CD4-positive, alpha-beta memory T cell (primary cell): ENCODE measurements at regions not wholly inside any gene's neighbourhood (a gene's known extent, or its start where the extent isn't known, plus 50 kb on each side); places are given as distances from the start of the nearest gene placed in this dataset.

Experiments used
- CTCF ChIA-PET: fragments of 350-600 bp; sonication (Branson Sonifier 250); formaldehyde crosslinking; loops from one replicate; lab custom pipeline; 2021; ENCODE audit warnings: inconsistent platforms; ENCODE audit not compliant: partially characterized antibody; lab: Charles Lee
- POLR2A ChIA-PET: fragments of 350-600 bp; sonication (Branson Sonifier 250); formaldehyde crosslinking; loops from one replicate; lab custom pipeline; 2021; ENCODE audit not compliant: partially characterized antibody; lab: Charles Lee
- DNase-seq, 5 donors: peaks; one replicate each; pipeline versions ENCODE4 v3.0.0 to v3.0.0-alpha.2; 2020 to 2022; ENCODE audit warnings: mixed read lengths in 1 of 5
- H3K27ac ChIP-seq: one replicate; pipeline ENCODE4 v1.7.0; 2013; ENCODE audit warnings: low read depth, low read length
- H3K27me3 ChIP-seq: 2 replicates; pipeline ENCODE4 v1.7.0; 2013; ENCODE audit warnings: mild to moderate bottlenecking, low read length, moderate library complexity; ENCODE audit not compliant: insufficient read depth
- H3K36me3 ChIP-seq: 2 replicates; pipeline ENCODE4 v1.7.0; 2013; ENCODE audit warnings: mild to moderate bottlenecking, low read length, moderate library complexity; ENCODE audit not compliant: insufficient read depth
- H3K4me1 ChIP-seq: 2 replicates; pipeline ENCODE4 v1.7.0; 2013; ENCODE audit warnings: mild to moderate bottlenecking, low read length, moderate library complexity; ENCODE audit not compliant: insufficient read depth
- H3K4me3 ChIP-seq, 2 donors: one replicate each; pipeline ENCODE4 v1.7.0; 2013; ENCODE audit warnings: low read length in 2 of 2, mild to moderate bottlenecking in 1 of 2
- H3K9me3 ChIP-seq, 2 donors: one replicate each; pipeline ENCODE4 v1.7.0; 2013; ENCODE audit warnings: low read length in 2 of 2, control low read depth in 1 of 2; ENCODE audit not compliant: control insufficient read depth in 1 of 2
- H3K27ac Mint-ChIP-seq, 7 donors: one replicate each; pipeline ENCODE4 v1.8.0; 2020 to 2021; ENCODE audit warnings: mixed read lengths in 7 of 7, mild to moderate bottlenecking in 6 of 7, inconsistent platforms in 3 of 7, moderate library complexity in 3 of 7
- H3K27me3 Mint-ChIP-seq, 2 donors: one replicate each; pipeline ENCODE4 v1.8.0; 2020 to 2021; ENCODE audit warnings: mixed read lengths in 2 of 2
- H3K36me3 Mint-ChIP-seq, 2 donors: one replicate each; pipeline ENCODE4 v1.8.0; 2020 to 2021; ENCODE audit warnings: mixed read lengths in 2 of 2, inconsistent platforms in 1 of 2, mild to moderate bottlenecking in 1 of 2
- H3K4me1 Mint-ChIP-seq, 4 donors: one replicate each; pipeline ENCODE4 v1.8.0; 2020 to 2021; ENCODE audit warnings: mixed read lengths in 4 of 4, mild to moderate bottlenecking in 1 of 4
- H3K4me3 Mint-ChIP-seq, 8 donors: one replicate each; pipeline ENCODE4 v1.8.0; 2020 to 2021; ENCODE audit warnings: mixed read lengths in 8 of 8, mild to moderate bottlenecking in 7 of 8, moderate library complexity in 6 of 8, inconsistent platforms in 3 of 8
- H3K9me3 Mint-ChIP-seq, 8 donors: one replicate each; pipeline ENCODE4 v1.8.0; 2020 to 2021; ENCODE audit warnings: mixed read lengths in 8 of 8, mild to moderate bottlenecking in 5 of 8, inconsistent platforms in 3 of 8, moderate library complexity in 1 of 8
- intact Hi-C: fragments of 100-400 bp; cut with micrococcal nuclease; formaldehyde crosslinking; loops from one replicate; pipeline ENCODE4 v1.15.1; 2023

GRCh38 chr13:79229761-79230160 lies 176.3 kb downstream of the RBM26 start:
- Histone ChIP-seq H3K27ac (no peak overlapping the region), H3K4me3 (no peak overlapping the region), H3K4me1 (no peaks in the 10 kb centered on the region), H3K27me3 (no peaks in the 10 kb centered on the region), H3K36me3 (no peaks in the 10 kb centered on the region), H3K9me3 (no peaks in the 10 kb centered on the region)
- peaks cover 5 to 8% of the 10 kb centered on the region in 2 donors for H3K27me3 Mint-ChIP-seq
- H3K4me1 Mint-ChIP-seq, result no peaks in the 10 kb centered on the region
- H3K27ac Mint-ChIP-seq, result no peak overlapping the region
- ChIA-PET POLR2A (no interaction called here), CTCF (no interaction called here)
- H3K4me3 Mint-ChIP-seq, result no peak overlapping the region
- DNase-seq, result no peak
- intact Hi-C loops, result no loop called here
- H3K9me3 Mint-ChIP-seq, result no peaks in the 10 kb centered on the region
- H3K36me3 Mint-ChIP-seq, result no peaks in the 10 kb centered on the region

GRCh38 chr13:79228972-79229371 lies 177.1 kb downstream of the RBM26 start:
- ChIA-PET POLR2A (no interaction called here), CTCF (no interaction called here)
- Histone ChIP-seq H3K4me1 (no peaks in the 10 kb centered on the region), H3K27ac (no peak overlapping the region), H3K36me3 (no peaks in the 10 kb centered on the region), H3K4me3 (no peak overlapping the region), H3K9me3 (no peaks in the 10 kb centered on the region), H3K27me3 (no peaks in the 10 kb centered on the region)
- intact Hi-C loops, result no loop called here
- Mint-ChIP-seq H3K27me3 (peaks cover 2 to 9% of the 10 kb centered on the region in 2 donors), H3K4me1 (no peaks in the 10 kb centered on the region), H3K36me3 (no peaks in the 10 kb centered on the region), H3K9me3 (no peaks in the 10 kb centered on the region), H3K27ac (no peak overlapping the region), H3K4me3 (no peak overlapping the region)
- DNase-seq, result no peak

- Mint-ChIP-seq H3K27me3 (peaks cover 9 to 13% of the 10 kb centered on the region in 2 donors), H3K27ac (peak overlapping the region in 1 of 7 donors; percentile 39), H3K9me3 (peaks cover 0 to 1% (median 0%) of the 10 kb centered on the region in 8 donors), H3K36me3 (no peaks in the 10 kb centered on the region), H3K4me1 (no peaks in the 10 kb centered on the region), H3K4me3 (no peak overlapping the region)
- no peak for DNase-seq
- Histone ChIP-seq H3K27ac (no peak overlapping the region), H3K9me3 (no peaks in the 10 kb centered on the region), H3K4me3 (no peak overlapping the region), H3K4me1 (no peaks in the 10 kb centered on the region), H3K27me3 (no peaks in the 10 kb centered on the region), H3K36me3 (no peaks in the 10 kb centered on the region)
- POLR2A ChIA-PET, result no interaction called here
- CTCF ChIA-PET, result no interaction called here
- intact Hi-C loops, result no loop called here
Observed at GRCh38 chr13:79227418-79227817, 178.6 kb downstream of the RBM26 start.

DNA sequence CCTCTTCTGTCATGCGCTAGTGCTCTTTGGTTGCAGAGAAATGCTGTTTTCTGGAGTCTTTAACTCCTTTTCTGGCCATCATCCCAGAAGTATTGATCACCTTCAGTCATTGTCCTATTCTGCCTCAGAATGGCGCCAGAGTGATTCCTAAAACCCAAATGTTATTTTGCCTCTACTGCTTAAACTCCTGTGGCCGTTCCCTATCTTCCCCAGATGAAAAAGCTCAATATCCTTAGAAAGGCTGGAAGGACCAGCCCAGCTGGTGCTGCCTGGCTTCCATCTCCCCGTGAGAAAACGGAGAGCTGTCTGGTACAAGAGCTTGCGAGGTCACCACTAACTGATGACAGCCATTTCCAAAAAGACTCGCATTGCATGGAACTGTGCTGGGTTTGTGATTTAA lies 179.1 kb downstream of the RBM26 start:
- Histone ChIP-seq H3K36me3 (no peaks in the 10 kb centered on the region), H3K4me3 (no peak overlapping the region), H3K4me1 (no peaks in the 10 kb centered on the region), H3K27ac (no peak overlapping the region), H3K9me3 (no peaks in the 10 kb centered on the region), H3K27me3 (no peaks in the 10 kb centered on the region)
- POLR2A ChIA-PET, result no interaction called here
- Mint-ChIP-seq H3K27me3 (peaks cover 9 to 13% of the 10 kb centered on the region in 2 donors), H3K36me3 (no peaks in the 10 kb centered on the region), H3K27ac (no peak overlapping the region), H3K4me3 (no peak overlapping the region), H3K4me1 (no peaks in the 10 kb centered on the region), H3K9me3 (peaks cover 0 to 1% (median 0%) of the 10 kb centered on the region in 8 donors)
- intact Hi-C loops, result no loop called here
- no peak for DNase-seq
- CTCF ChIA-PET, result no interaction called here

GRCh38 chr13:79226250-79226649 lies 179.8 kb downstream of the RBM26 start:
- intact Hi-C loops, result no loop called here
- no peak overlapping the region for H3K4me3 Mint-ChIP-seq
- Histone ChIP-seq H3K9me3 (no peaks in the 10 kb centered on the region), H3K4me3 (no peak overlapping the region), H3K4me1 (no peaks in the 10 kb centered on the region), H3K27ac (no peak overlapping the region), H3K27me3 (no peaks in the 10 kb centered on the region), H3K36me3 (no peaks in the 10 kb centered on the region)
- POLR2A ChIA-PET, result no interaction called here
- H3K36me3 Mint-ChIP-seq, result no peaks in the 10 kb centered on the region
- no peaks in the 10 kb centered on the region for H3K4me1 Mint-ChIP-seq
- peaks cover 9 to 13% of the 10 kb centered on the region in 2 donors for H3K27me3 Mint-ChIP-seq
- CTCF ChIA-PET, result no interaction called here
- DNase-seq, result no peak
- no peak overlapping the region for H3K27ac Mint-ChIP-seq
- peaks cover 0 to 1% (median 0%) of the 10 kb centered on the region in 8 donors for H3K9me3 Mint-ChIP-seq

- no peaks in the 10 kb centered on the region for H3K9me3 ChIP-seq
- H3K36me3 ChIP-seq, result no peaks in the 10 kb centered on the region
- no peaks in the 10 kb centered on the region for H3K36me3 Mint-ChIP-seq
- no peaks in the 10 kb centered on the region for H3K27me3 ChIP-seq
- H3K4me3 Mint-ChIP-seq, result no peak overlapping the region
- H3K9me3 Mint-ChIP-seq, result peaks cover 0 to 1% (median 0%) of the 10 kb centered on the region in 8 donors
- no peaks in the 10 kb centered on the region for H3K4me1 Mint-ChIP-seq
- no peaks in the 10 kb centered on the region for H3K4me1 ChIP-seq
- CTCF ChIA-PET, result no interaction called here
- H3K27ac ChIP-seq, result no peak overlapping the region
- intact Hi-C loops, result no loop called here
- H3K27ac Mint-ChIP-seq, result no peak overlapping the region
- POLR2A ChIA-PET, result no interaction called here
- H3K27me3 Mint-ChIP-seq, result peaks cover 9 to 13% of the 10 kb centered on the region in 2 donors
- no peak for DNase-seq
- no peak overlapping the region for H3K4me3 ChIP-seq
Observed at GRCh38 chr13:79225487-79226232, 180.4 kb downstream of the RBM26 start.

DNA sequence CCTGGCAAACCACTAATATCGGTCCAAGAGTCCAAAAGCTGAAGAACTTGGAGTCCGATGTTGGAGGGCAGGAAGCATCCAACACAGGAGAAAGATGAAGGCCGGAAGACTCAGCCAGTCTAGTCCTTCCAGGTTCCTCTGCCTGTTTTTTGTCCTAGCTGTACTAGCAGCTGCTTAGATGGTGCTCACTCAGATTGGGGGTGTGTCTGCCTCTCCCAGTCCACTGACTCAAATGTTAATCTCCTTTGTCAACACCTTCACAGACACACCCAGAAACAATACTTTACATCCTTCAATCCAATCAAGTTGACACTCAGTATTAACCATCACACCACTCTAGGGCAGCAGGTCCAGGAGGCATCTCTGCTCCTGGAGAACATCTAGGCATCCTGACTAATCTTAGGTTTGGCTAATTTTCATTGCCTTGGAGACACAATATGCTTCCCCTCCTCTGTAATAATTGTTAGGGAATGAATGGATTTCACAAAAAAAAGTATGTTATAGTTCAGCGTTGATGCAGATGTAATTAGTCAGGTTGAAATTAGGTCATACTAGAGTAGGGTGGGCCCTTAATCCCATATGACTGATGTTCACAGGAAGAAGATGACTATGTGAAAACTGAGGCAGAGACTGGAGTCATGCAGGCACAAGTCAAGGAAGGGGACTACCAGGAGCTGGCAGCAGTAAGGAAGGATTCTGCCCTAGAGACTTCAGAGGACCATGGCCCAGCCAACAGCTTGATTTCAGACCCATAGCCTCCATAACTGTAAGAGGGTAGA lies 183.4 kb downstream of the RBM26 start:
- no peak overlapping the region for H3K27ac ChIP-seq
- CTCF ChIA-PET, result no interaction called here
- POLR2A ChIA-PET, result no interaction called here
- DNase-seq, result no peak
- intact Hi-C loops, result no loop called here
- H3K4me1 Mint-ChIP-seq, result no peaks in the 10 kb centered on the region
- no peak overlapping the region for H3K4me3 Mint-ChIP-seq
- no peaks in the 10 kb centered on the region for H3K36me3 ChIP-seq
- no peak overlapping the region for H3K27ac Mint-ChIP-seq
- H3K9me3 Mint-ChIP-seq, result peaks cover 0 to 1% (median 0%) of the 10 kb centered on the region in 8 donors
- H3K27me3 Mint-ChIP-seq, result peaks cover 6 to 11% of the 10 kb centered on the region in 2 donors
- no peaks in the 10 kb centered on the region for H3K4me1 ChIP-seq
- H3K36me3 Mint-ChIP-seq, result peaks cover 0 to 3% of the 10 kb centered on the region in 2 donors
- H3K27me3 ChIP-seq, result no peaks in the 10 kb centered on the region
- H3K4me3 ChIP-seq, result no peak overlapping the region
- H3K9me3 ChIP-seq, result no peaks in the 10 kb centered on the region
